PFSK-1 (cell line): ENCODE measurements at regions not wholly inside any gene's neighbourhood (a gene's known extent, or its start where the extent isn't known, plus 50 kb on each side); places are given as distances from the start of the nearest gene placed in this dataset.

Experiments used
- FOXP2 ChIP-seq: optimal IDR thresholded peaks from 2 replicates; pipeline ENCODE3; 2011; ENCODE audit warnings: borderline replicate concordance, control low read depth, inconsistent platforms; ENCODE audit not compliant: insufficient read depth; ENCODE audit errors: extremely low read length, extremely low read depth
- POLR2AphosphoS5 ChIP-seq: IDR thresholded peaks from 2 replicates; pipeline ENCODE4 v1.6.1; 2012; ENCODE audit warnings: low read depth, mild to moderate bottlenecking, control low read depth, low read length, moderate library complexity
- SIN3A ChIP-seq: IDR thresholded peaks from 2 replicates; pipeline ENCODE4 v1.6.1; 2012; ENCODE audit warnings: mild to moderate bottlenecking, low read length, moderate library complexity, borderline replicate concordance; ENCODE audit not compliant: insufficient read depth
- TAF1 ChIP-seq: IDR thresholded peaks from 2 replicates; pipeline ENCODE4 v1.6.1; 2012; ENCODE audit warnings: low read length, control low read depth, borderline replicate concordance; ENCODE audit not compliant: insufficient read depth
- TF ChIP-seq, protein P1 (sequence below), 2 experiments: IDR thresholded peaks; 2 replicates each; pipeline versions ENCODE4 v1.6.1 to v1.8.0; 2011 to 2012; ENCODE audit warnings: low read depth in 2 of 2, low read length in 2 of 2, control low read depth in 1 of 2, inconsistent platforms in 1 of 2, mild to moderate bottlenecking in 1 of 2, moderate library complexity in 1 of 2; ENCODE audit not compliant: insufficient read depth in 1 of 2

- TF ChIP-seq, protein P1, sequence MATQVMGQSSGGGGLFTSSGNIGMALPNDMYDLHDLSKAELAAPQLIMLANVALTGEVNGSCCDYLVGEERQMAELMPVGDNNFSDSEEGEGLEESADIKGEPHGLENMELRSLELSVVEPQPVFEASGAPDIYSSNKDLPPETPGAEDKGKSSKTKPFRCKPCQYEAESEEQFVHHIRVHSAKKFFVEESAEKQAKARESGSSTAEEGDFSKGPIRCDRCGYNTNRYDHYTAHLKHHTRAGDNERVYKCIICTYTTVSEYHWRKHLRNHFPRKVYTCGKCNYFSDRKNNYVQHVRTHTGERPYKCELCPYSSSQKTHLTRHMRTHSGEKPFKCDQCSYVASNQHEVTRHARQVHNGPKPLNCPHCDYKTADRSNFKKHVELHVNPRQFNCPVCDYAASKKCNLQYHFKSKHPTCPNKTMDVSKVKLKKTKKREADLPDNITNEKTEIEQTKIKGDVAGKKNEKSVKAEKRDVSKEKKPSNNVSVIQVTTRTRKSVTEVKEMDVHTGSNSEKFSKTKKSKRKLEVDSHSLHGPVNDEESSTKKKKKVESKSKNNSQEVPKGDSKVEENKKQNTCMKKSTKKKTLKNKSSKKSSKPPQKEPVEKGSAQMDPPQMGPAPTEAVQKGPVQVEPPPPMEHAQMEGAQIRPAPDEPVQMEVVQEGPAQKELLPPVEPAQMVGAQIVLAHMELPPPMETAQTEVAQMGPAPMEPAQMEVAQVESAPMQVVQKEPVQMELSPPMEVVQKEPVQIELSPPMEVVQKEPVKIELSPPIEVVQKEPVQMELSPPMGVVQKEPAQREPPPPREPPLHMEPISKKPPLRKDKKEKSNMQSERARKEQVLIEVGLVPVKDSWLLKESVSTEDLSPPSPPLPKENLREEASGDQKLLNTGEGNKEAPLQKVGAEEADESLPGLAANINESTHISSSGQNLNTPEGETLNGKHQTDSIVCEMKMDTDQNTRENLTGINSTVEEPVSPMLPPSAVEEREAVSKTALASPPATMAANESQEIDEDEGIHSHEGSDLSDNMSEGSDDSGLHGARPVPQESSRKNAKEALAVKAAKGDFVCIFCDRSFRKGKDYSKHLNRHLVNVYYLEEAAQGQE (IDR thresholded peaks at IDR 0.05; ENCODE audit: insufficient read depth in 1 of 2, low read depth in 2 of 2, low read length in 2 of 2) = no peak
- no peak for TF ChIP-seq POLR2AphosphoS5
- no peak for TF ChIP-seq SIN3A
- TF ChIP-seq TAF1 = no peak
- TF ChIP-seq FOXP2 = no peak
These were observed 833.9 kb downstream of the FSTL5 start for GRCh38 chr4:161329852-161330251.

GRCh38 chr4:161321706-161322105 lies 842.1 kb downstream of the FSTL5 start:
- TF ChIP-seq TAF1 (no peak), POLR2AphosphoS5 (no peak), FOXP2 (no peak), SIN3A (no peak)
- TF ChIP-seq, protein P1 (IDR thresholded peaks at IDR 0.05; ENCODE audit: insufficient read depth in 1 of 2, low read depth in 2 of 2, low read length in 2 of 2) = no peak

- TF ChIP-seq, protein P1 (IDR thresholded peaks at IDR 0.05; ENCODE audit: insufficient read depth in 1 of 2, low read depth in 2 of 2, low read length in 2 of 2) = no peak
- TF ChIP-seq SIN3A (no peak), FOXP2 (no peak), TAF1 (no peak), POLR2AphosphoS5 (no peak)
These were observed 843.4 kb downstream of the FSTL5 start for GRCh38 chr4:161320377-161320776.

- TF ChIP-seq SIN3A = no peak
These were observed 846.8 kb downstream of the FSTL5 start for GRCh38 chr4:161317000-161317399.

- TF ChIP-seq, protein P1 (IDR thresholded peaks at IDR 0.05; ENCODE audit: insufficient read depth in 1 of 2, low read depth in 2 of 2, low read length in 2 of 2) = no peak
- no peak for TF ChIP-seq SIN3A
- TF ChIP-seq TAF1 = no peak
- no peak for TF ChIP-seq POLR2AphosphoS5
- no peak for TF ChIP-seq FOXP2
These were observed 849.4 kb downstream of the FSTL5 start for GRCh38 chr4:161314371-161314770.

DNA sequence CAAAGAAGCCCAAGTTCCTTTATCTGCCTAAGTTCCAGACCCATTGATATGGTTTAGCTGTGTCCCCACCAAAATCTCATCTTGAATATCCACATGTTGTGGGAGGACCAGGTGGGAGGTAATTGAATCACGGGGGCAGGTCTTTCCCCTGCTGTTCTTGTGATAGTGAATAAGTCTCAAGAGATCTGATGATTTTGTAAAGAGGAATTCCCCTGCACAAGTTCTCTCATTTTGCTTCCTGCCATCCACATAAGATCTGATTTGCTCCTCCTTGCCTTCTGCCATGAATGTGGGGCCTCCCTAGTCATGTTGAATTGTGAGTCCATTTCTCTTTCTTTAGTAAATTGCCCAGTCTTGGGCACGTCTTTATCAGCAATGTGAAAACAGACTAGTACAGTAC lies 860.2 kb downstream of the FSTL5 start:
- no peak for TF ChIP-seq SIN3A
- TF ChIP-seq POLR2AphosphoS5 = no peak
- TF ChIP-seq FOXP2 = no peak
- TF ChIP-seq TAF1 = no peak
- TF ChIP-seq, protein P1 (IDR thresholded peaks at IDR 0.05; ENCODE audit: insufficient read depth in 1 of 2, low read depth in 2 of 2, low read length in 2 of 2) = no peak
